ENCODE measurements at regions not wholly inside any gene's neighbourhood (a gene's known extent, or its start where the extent isn't known, plus 50 kb on each side); places are given as distances from the start of the nearest gene placed in this dataset.

DNA sequence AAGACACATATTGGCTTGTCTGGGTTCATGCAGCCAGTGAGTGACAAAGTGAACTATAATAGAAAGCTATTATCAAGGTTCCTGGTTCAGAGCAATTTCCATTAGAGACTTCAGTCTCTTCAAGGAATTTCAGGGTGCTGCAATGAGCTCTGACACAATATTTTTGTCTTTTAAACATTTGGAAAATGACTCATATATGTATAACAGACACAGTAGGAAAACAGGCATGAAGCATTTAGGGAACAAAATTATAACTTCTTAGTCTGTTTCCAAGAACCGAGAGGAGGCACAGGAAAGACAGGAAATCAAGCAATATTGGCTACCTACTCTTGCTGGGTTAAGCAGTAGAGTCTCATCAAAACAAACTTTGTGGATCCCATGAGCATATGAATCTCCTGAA is 170.4 kb downstream of the PTPRC start:
- no peak for DNase-seq (ENCODE audit: low spot score)
- TF ChIP-seq, protein P1, sequence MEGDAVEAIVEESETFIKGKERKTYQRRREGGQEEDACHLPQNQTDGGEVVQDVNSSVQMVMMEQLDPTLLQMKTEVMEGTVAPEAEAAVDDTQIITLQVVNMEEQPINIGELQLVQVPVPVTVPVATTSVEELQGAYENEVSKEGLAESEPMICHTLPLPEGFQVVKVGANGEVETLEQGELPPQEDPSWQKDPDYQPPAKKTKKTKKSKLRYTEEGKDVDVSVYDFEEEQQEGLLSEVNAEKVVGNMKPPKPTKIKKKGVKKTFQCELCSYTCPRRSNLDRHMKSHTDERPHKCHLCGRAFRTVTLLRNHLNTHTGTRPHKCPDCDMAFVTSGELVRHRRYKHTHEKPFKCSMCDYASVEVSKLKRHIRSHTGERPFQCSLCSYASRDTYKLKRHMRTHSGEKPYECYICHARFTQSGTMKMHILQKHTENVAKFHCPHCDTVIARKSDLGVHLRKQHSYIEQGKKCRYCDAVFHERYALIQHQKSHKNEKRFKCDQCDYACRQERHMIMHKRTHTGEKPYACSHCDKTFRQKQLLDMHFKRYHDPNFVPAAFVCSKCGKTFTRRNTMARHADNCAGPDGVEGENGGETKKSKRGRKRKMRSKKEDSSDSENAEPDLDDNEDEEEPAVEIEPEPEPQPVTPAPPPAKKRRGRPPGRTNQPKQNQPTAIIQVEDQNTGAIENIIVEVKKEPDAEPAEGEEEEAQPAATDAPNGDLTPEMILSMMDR (IDR thresholded peaks at IDR 0.05; ENCODE audit: poor library complexity, severe bottlenecking), result no peak
- no peaks in the 10 kb centered on the region for H3K27me3 ChIP-seq (ENCODE audit: insufficient read depth, poor library complexity, severe bottlenecking)
- no peak overlapping the region for H3K4me3 ChIP-seq (ENCODE audit: severe bottlenecking)
- H3K27ac ChIP-seq (ENCODE audit: poor library complexity, severe bottlenecking), result no peak overlapping the region
- H3K4me1 ChIP-seq (ENCODE audit: insufficient read depth, poor library complexity, severe bottlenecking), result no peaks in the 10 kb centered on the region
- H3K9me3 ChIP-seq (ENCODE audit: severe bottlenecking), result no peaks in the 10 kb centered on the region
- ATAC-seq (ENCODE audit: low read depth), result no peak
- no peaks in the 10 kb centered on the region for H3K36me3 ChIP-seq (ENCODE audit: low read depth)

DNA sequence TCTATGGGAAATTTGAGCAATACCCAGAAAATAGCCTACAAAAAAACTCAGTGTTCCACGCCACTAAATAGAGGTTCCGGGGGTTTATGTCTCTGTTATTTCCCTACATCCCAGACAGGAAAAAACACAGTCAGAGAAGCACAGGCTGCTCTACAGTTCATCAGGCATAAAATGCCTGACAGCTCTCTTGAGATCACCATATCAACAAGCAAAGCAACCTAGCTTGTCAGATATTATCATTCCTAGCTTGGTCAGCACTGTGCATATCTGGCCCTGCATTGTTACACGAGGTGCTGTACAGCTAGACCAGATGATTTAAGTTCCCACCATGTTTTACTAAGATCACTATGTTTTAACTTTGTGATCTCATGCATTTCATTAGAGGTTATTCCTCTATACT is 172.6 kb downstream of the PTPRC start:
- no peak overlapping the region for H3K4me3 ChIP-seq (ENCODE audit: severe bottlenecking)
- DNase-seq (ENCODE audit: low spot score), result no peak
- H3K4me1 ChIP-seq (ENCODE audit: insufficient read depth, poor library complexity, severe bottlenecking), result no peaks in the 10 kb centered on the region
- TF ChIP-seq, protein P1 (IDR thresholded peaks at IDR 0.05; ENCODE audit: poor library complexity, severe bottlenecking), result no peak
- H3K27ac ChIP-seq (ENCODE audit: poor library complexity, severe bottlenecking), result no peak overlapping the region
- H3K9me3 ChIP-seq (ENCODE audit: severe bottlenecking), result no peaks in the 10 kb centered on the region
- no peak for ATAC-seq (ENCODE audit: low read depth)
- no peaks in the 10 kb centered on the region for H3K36me3 ChIP-seq (ENCODE audit: low read depth)
- H3K27me3 ChIP-seq (ENCODE audit: insufficient read depth, poor library complexity, severe bottlenecking), result no peaks in the 10 kb centered on the region

DNA sequence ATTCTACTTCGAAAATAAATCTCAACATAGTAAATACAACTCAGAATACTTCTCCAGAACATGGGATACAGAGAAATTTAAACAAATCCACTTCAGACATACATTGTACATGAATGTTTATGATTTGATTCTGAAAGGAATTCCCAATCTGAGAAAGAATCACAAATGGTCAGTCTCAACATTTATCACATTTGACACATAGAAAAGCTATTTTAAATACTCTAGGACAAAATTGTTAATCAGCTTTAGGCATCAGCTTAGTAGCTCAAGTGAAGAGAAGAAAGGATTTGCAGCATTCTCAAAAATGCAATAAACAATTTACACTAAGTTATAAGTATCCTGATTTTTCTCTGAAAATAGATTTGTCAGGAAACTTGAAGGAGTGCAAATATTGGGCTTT is 184.8 kb downstream of the PTPRC start:
- Histone ChIP-seq H3K36me3 (ENCODE audit: low read depth) (no peaks in the 10 kb centered on the region), H3K27ac (ENCODE audit: poor library complexity, severe bottlenecking) (no peak overlapping the region), H3K4me3 (ENCODE audit: severe bottlenecking) (no peak overlapping the region), H3K4me1 (ENCODE audit: insufficient read depth, poor library complexity, severe bottlenecking) (no peaks in the 10 kb centered on the region), H3K9me3 (ENCODE audit: severe bottlenecking) (no peaks in the 10 kb centered on the region), H3K27me3 (ENCODE audit: insufficient read depth, poor library complexity, severe bottlenecking) (no peaks in the 10 kb centered on the region)
- TF ChIP-seq, protein P1 (IDR thresholded peaks at IDR 0.05; ENCODE audit: poor library complexity, severe bottlenecking), result no peak
- ATAC-seq (ENCODE audit: low read depth) (no peak), DNase-seq (ENCODE audit: low spot score) (no peak)

DNA sequence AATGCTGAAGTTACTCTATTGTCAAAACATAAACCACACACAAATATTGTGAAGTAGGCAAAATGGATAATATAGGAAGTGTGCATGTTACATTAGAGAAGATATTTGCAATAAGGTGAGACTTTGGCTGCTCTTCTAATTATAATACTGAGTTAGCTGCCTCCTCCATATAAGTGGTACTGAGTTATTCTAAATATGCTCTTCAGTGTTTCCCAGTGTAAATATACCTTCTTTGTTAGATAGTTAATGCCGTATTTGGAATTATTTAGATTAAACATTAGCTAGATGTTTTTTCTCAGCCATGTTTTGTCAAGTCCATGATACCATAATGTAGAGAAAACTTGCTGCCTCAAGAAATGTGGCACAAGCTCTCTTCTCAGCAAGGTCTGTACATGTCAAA is 186.4 kb downstream of the PTPRC start:
- Histone ChIP-seq H3K9me3 (ENCODE audit: severe bottlenecking) (no peaks in the 10 kb centered on the region), H3K36me3 (ENCODE audit: low read depth) (no peaks in the 10 kb centered on the region), H3K4me1 (ENCODE audit: insufficient read depth, poor library complexity, severe bottlenecking) (no peaks in the 10 kb centered on the region), H3K4me3 (ENCODE audit: severe bottlenecking) (no peak overlapping the region), H3K27ac (ENCODE audit: poor library complexity, severe bottlenecking) (no peak overlapping the region), H3K27me3 (ENCODE audit: insufficient read depth, poor library complexity, severe bottlenecking) (no peaks in the 10 kb centered on the region)
- DNase-seq (ENCODE audit: low spot score) (no peak), ATAC-seq (ENCODE audit: low read depth) (no peak)
- TF ChIP-seq, protein P1 (IDR thresholded peaks at IDR 0.05; ENCODE audit: poor library complexity, severe bottlenecking), result no peak

DNA sequence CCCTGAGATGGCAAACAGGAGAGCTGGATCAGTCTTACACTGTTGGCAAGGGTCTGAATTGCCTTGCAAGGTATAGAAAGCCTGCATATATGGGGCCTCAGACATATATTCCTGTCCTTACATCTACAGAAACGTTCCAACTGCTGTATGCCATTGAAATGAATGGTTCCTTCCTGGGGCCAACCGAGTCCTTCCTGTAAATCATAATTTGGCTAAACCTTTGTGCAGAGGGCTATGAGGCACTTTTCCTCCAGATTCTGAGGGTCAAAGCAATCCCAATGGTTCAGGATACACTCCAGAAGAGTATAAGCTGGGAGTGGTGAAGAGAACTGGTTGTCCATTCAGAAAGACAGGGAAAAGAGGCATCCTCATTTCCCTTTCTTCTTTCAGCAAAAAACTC is 190.5 kb downstream of the PTPRC start:
- no peak for ATAC-seq (ENCODE audit: low read depth)
- no peak overlapping the region for H3K27ac ChIP-seq (ENCODE audit: poor library complexity, severe bottlenecking)
- TF ChIP-seq, protein P1 (IDR thresholded peaks at IDR 0.05; ENCODE audit: poor library complexity, severe bottlenecking), result no peak

More for the DNA sequence above, 190.5 kb downstream of the PTPRC start:
- no peak for DNase-seq (ENCODE audit: low spot score)
- H3K4me3 ChIP-seq (ENCODE audit: severe bottlenecking), result no peak overlapping the region
- H3K4me1 ChIP-seq (ENCODE audit: insufficient read depth, poor library complexity, severe bottlenecking), result no peaks in the 10 kb centered on the region
- no peaks in the 10 kb centered on the region for H3K27me3 ChIP-seq (ENCODE audit: insufficient read depth, poor library complexity, severe bottlenecking)
- H3K9me3 ChIP-seq (ENCODE audit: severe bottlenecking), result no peaks in the 10 kb centered on the region
- no peaks in the 10 kb centered on the region for H3K36me3 ChIP-seq (ENCODE audit: low read depth)
